SHP77 treated with DMSO at 0.1 percent for 48 hours (cell line): ENCODE measurements at regions not wholly inside any gene's neighbourhood (a gene's known extent, or its start where the extent isn't known, plus 50 kb on each side); places are given as distances from the start of the nearest gene placed in this dataset.
A peak's percentile ranks its signal among the peaks of the same experiment; 100 is the strongest.

ENCODE experiments used
- DNase-seq: peaks from one replicate; lab custom pipeline; 2025; lab: John Stamatoyannopoulos, UW

DNA sequence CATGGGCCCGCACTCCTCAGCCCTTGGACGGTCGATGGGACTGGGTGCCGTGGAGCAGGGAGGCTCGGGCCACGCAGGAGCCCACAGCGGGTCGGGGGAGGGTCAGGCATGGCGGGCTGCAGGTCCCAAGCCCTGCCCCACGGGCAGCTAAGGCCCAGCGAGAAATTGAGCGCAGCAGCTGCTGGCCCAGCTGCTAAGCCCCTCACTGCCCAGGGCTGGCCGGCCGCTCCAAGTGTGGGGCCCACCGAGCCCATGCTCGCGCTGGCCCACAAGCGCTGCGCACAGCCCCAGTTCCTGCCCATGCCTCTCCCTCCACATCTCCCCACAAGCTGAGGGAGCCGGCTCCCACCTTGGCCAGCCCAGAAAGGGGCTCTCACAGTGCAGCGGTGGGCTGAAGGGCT lies 259.4 kb downstream of the VGLL3 start:
- no peak for DNase-seq

DNA sequence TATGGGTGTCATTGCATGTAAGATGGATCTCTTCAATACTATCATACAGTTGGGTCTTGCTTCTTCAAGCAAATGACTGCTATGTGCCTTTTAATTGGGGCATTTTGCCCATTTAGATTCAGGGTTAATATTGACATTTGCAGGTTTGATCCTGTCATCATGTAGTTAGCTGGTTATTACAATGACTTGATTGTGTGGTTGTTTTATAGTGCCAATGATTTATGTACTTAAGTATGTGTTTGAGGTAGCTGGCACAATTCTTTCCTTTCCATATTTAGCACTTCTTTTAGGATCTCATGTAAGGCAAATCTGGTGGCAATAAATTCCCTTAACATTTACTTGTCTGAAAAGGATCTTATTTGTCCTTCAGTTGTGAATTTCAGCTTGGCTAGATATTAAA lies 267.5 kb downstream of the VGLL3 start:
- DNase-seq, result peak; percentile 6

DNA sequence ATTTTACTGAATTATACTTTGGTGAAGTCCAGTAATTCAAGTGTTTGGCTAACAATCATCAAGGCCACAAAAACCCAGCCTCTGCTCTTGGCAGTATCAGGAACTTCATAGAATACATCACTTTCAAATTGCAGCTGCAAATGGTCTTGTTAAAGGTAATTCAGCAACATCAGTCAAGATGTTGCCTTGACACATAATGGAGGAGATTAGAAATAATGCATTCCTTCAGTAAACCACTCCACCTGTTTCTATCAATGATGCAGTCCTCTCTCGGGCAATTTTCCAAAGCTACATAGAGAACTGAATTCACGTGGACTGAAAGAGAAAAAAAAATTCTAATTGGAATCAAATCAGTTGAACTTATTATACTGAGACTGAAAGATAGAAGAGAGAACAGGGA lies 279.3 kb downstream of the VGLL3 start:
- DNase-seq, result no peak

DNA sequence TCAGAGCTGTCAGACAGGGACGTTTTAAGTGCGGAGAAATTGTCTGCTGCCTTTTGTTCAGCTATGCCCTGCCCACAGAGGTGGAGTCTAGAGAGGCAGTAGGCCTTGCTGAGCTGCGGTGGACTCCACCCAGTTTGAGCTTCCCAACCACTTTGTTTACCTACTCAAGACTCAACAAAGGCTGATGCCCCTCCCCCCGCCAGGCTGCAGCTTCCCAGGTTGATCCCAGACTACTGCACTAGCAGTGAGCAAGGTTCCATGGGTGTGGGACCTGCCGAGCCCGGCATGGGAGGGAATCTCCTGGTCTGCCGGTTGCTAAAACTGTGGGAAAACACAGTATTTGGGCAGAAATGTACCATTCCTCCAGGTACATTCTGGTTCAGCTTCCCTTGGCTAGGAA lies 282.1 kb downstream of the VGLL3 start:
- DNase-seq, result no peak

DNA sequence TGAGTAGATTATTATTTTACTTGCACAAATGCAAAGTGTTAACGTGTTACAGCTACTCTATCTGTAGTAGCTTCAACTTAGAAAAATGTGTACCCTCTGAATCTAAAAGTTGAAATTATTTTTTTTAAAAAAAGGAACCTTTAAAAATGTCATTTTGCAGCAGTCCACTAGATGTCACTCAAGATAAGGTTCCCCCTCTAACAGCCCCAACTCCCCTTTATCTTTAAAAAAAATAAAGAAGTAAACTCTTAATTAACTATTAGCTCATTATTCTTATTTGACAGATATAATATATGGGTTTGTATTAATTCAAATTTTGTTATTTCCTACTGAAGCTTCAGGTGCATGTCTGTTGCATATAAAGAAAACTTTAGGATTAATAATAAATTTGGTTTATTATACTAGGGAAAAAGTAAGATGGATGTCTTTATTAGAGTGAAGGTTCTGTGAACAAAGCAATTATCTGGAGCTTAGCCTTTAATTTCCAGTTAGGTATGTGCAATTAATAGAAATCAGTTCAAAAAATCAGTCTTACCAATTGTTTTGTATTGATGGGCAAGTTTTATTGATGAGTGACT lies 288.5 kb downstream of the VGLL3 start:
- no peak for DNase-seq

DNA sequence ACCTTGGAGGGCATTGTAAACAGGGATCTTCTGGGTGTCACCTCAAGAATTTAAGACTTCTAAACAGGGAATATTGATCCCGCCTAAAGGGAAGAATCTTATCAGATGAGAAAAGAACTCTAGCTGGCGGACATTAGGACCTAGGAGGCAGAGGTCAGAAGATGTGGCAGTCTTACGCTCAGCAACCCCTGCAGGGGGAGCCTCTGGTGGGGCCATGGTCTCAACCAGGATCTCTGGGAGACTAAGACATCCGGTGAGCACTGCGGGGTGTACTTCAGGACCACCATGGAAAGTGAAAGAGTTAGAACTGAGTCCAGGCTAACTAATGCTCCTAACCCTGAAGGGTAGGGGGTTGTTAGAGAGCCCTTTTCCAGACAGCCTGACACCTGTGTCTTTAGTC lies 295.2 kb downstream of the VGLL3 start:
- no peak for DNase-seq

DNA sequence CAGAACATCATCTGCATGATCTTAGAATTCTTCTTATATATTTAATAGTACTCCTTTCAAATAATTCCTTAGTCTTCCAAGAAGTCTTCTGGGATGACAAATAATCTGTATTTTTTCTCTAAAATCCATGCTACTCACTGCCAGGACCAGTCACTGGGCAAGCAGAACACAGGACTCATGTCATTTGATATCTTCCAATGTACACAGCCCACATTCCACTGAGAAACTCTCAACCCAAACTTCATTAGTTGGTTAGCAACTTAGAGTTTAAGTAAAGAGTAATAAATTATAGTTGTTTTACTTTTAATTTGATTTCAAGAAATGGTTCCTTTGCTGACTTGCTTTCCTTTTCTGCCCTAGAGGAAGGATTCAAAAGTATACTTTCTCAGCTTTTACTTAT lies 317.0 kb downstream of the VGLL3 start:
- no peak for DNase-seq

DNA sequence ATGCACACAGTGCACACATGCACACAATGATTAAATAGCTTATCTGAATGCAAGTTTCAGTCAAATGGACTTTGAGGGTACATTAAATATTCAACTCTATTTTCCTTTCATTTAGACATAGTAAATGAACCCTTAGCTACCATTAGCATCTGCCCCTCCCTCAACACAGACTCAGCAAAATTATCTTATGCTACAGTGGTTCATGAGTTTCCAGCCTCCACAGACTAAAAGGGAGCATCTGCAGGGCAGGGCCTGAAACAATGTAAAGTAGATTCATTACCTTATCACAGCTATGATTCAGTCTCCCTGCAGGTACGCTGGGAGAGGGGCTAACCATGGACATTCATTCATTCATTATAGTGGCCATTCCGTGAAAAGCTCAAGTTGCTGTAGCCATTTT lies 329.1 kb downstream of the VGLL3 start:
- no peak for DNase-seq

DNA sequence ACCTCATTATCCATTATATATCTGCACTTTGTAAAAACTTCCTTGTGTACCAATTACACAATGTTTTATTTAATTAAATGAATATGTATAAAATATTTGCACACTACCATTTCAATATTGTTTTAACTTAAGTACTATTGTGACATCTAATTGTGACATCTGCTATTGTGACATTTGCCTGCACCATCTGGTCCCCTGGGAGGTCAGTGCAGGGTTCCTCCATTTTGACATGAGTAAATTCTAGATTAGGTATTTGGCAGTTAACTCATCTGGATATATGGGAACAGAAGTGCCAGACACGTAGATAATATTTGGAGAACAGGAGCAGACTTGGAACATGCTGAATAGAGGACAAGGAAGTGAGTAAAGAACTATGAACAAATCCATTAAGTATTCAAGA lies 332.1 kb downstream of the VGLL3 start:
- no peak for DNase-seq

DNA sequence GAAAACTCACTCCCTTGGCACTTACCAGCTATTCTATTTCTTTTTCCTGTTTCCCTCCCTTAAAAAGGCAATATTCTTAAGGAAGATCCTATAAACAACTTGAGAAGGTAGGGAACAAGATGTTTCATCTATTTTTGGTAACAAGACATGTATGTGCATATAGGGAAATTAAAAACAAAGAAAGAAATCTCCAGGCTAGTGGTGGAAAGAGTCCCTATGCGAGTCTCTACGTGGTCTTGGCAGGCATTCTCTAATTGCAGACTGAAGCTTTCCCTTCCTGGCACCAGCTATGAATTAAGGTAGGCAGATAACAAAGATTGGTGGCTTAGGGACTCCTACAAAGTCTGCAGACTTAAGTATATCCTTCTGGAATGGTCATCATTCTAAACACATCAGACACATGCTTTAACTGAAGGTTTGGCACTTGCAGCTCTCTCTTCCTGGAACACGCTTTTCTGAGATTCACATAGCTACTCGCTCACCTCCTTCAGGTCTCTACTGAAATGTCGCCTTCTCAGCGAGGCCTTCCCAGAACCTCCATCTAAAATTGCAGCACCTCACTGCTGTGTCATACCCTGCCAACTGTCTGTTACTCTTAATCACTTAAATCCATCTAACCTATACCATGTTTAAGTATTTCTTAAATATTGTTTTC lies 336.0 kb downstream of the VGLL3 start:
- no peak for DNase-seq

DNA sequence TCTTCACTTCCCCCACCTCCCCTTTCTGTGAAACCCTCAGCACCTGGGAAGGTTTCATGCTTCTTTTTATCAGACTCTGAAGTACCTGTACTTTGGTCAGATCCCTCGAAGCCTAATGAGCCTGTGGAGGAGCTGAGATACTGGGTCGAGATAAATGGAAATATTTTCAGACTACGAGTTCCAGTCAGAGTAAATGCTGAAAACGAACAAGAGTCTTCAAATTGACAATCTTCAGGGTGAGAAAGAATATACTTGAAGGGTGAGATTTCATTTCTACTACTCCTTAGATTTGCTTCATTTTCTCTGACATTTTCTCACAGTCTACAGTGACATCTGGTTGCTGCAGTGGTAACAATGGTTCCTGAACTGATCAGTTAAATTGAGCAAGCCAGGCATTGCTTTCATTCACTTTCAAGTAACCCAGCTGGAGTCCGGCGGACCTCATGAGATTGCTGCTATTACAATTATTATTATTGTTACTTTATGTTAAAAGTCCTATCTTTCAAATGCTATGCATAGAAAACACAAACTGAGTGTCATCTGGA lies 337.2 kb downstream of the VGLL3 start:
- DNase-seq, result no peak

DNA sequence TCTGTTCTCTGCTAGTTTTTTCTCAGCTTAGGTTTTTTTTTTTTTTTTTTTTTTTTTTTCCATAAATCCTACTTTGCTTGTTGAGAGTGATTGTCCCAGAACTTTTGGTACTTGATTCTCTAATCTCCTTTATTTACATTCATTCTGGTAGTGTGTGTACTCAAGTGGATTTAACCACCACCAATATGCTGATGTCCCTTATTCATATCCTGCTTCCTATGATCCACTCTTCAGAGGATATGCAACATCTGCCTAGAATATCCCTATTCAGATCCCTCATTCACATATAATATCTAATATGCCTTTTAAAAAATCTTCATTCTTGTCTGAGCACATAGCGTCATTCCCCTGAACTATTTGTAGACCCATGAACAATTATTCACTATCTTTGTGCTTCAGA lies 342.9 kb downstream of the VGLL3 start:
- DNase-seq, result no peak

DNA sequence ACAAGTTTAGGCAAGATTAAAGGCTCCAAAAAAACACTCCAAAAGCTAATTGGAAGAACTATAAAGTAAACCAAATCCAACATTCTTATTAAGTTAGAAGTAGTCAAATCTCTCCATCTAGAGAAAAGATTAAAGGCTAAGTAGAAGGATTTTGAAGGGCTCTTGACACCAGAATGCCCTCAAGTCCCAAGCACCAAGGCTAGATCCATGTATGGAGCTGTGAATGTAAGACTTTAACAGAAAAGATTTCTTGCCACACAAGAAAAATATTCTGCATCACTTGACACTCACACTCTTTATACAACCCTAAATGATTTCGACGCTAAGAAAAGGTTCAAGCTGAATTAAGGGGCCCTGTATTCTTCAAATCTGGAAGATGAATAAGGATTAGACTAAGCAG lies 345.2 kb downstream of the VGLL3 start:
- no peak for DNase-seq

DNA sequence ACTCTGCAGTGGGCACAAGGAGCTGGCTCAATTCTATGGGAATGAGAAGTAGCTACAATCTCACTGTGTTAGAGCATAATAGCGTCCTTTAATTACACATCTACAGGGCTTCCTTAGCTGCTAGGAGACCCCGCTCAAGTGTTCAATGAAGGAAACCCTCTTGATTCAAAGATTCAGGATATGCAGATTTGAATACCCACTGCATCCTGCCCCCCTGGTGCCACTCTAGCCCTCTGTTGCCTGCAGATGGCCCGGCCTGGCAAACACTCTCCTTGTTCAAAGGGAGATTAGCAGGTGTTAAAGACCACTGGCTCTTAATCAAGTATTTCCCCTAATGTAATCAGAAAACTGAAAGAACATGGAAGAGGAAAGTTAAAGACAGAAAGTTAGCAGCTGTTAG lies 356.6 kb downstream of the VGLL3 start:
- peak; percentile 7 for DNase-seq

DNA sequence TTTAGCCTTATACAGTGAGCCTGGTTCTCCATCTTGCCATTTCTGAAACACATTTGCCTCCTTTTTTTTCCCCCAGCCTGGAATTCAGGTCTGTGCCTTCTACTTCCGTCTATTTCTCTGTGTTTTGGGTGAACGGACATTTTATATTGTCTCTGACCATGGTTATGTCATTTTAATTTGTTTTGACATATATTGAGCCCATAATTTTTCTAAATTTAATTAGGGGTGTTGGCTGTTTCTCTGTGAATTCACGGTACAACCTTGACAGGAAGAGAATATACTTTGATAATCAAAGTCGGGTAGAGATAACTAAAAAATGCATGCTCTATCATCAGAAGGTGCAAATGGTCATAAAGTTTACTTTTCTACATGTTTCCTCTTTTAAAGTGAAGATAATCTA lies 361.4 kb downstream of the VGLL3 start:
- DNase-seq, result no peak

DNA sequence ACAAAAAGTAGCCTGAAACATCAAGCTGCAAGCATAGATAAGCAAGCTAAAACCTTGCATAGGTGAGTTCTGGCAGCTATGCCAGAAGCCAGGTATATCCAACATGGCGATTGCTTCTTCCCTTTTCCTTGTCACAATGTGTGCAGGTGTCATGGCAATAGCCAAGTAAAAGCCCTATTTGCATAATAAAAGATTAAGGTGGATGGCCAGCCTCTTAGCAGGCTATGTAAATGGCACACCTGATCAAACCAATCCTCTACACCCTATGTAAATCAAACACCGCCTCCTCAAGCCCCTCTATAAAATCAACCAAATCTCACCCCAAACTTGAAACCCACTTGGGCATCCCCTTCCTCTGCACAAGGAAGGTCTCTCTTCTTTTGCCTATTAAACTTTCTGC lies 366.8 kb downstream of the VGLL3 start:
- DNase-seq, result no peak

DNA sequence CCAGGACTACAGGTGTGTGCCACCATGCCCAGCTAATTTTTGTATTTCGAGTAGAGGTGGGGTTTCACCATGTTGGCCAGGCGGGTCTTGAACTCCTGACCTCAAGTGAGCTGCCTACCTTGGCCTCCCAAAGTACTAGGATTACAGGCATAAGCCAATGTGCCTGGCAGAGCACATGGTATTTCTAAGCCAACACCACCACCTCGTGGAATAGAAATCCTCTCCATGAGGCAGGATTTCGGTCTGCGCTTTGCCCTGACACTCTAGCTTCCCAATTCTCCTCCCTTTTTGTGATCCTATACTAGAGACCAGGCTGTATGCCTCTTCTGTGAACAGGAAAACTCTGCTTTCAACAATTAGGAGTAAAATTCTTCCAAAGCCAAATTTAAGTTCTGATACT lies 372.2 kb downstream of the VGLL3 start:
- peak; percentile 0 for DNase-seq

DNA sequence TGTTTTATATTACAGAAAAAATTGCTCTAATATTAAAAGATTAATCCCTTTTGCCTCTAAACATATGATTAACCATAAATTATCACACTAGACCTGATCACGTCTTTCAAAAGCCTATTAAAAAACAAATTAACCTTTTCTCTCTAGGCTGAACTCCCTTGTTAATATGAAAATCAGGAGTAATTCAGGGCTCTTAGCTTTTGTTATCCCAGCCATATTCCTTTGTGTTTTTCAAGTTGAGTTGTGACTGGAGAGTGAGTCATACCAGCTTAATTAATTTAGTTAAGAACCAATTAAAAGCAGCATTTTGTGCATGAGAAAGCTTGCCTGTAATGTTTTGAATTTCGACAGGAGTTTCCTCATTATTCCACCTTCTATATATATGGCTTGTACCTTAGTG lies 385.8 kb downstream of the VGLL3 start:
- DNase-seq, result no peak

DNA sequence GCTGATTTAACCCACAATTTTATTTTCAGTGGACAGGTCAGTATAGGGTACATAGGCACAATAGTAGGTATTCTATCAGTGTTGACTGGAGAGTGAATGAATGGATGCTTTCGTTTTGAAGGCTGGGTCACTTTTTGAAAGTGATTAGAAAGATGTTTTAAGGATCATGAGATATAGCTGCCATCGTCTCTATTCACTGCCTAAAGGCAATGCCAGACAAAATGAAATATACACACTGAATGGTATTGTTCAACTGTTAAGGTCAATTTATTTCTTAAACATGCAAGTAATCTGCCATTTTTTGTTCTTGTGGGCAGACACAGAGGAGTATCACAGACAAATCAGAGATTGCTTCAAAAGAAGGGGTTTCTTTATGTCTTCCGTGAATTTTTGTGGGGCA lies 395.3 kb downstream of the VGLL3 start:
- no peak for DNase-seq

DNA sequence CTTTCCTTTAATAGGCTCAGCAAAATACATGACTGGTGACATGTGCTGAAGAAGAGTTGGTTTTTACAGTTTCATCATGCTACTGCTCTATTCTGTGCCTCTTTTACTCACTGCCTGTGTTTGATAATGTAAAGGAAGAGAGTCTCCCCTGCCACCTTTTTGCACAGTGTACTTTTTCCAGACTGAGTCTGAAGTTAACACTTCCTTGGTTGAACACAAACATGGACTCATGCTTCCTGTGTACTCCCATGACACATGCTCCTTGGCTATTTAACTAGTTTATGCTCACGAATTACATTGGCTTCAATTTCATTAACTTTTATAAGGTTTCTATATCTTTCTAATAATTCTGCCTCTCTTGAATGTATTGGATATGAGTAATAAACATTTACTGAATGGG lies 396.1 kb downstream of the VGLL3 start:
- no peak for DNase-seq

DNA sequence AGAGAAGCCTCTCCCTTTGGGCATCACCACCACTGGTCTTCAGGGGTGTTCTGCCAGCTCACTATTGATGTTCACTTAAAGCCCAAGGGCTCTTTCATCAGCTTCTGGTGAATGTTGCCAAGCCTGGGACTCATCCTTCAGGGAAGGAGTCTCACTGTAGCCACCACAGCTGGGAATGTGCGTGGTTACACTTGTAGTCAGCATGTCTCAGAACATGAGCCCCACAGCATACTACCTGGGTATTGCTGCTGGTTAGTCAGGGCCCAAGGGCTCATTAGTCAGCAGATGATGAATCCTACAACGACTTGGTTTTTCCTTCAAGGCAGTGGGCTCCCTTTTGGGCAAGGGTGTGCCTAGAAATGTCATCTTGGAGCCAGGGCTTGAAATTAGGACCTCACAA lies 412.9 kb downstream of the VGLL3 start:
- no peak for DNase-seq

DNA sequence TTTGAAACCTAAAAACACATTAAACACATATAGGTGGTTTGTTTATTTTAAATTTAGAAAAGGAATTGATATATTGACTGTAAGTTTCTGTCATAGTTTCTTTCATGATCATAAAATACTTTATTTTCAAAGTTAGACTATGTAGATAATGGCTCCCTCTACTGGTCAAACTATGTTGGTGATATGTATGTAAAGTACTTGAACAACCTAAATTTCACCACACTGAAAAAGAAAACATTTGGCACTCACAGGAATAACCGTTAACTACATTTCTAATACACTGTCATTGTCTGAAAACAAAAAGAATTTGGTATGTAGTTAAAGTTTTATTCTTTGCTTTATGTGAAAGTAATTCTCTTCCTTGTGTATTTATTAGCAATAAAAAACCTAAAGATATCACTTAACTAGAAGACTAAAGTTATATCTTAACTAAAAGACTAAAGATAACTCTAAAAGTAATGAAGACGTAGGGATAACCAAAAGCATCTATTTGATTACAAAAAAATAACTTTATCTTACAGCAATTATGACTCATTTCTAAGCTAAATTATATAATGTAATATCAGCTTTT lies 427.5 kb downstream of the VGLL3 start:
- peak; percentile 41 for DNase-seq

DNA sequence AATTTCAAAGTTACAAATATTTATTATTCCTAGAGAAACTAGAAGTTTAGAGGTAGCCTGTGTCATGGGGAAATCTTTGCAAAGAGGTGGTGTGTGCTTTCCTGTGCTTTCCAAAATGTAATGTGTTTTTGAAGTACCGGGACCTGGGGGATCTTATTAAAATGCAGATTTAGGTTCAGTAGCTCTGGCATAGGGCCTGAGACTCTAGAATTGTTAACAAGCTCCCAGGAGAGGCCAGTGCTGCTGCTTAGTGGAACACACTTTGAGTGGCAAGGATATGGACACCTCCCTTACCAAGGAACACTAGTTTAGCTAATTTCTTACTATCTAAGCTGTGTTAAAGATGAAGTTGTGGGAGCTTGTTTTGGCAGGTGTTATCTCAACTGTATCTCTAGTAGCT lies 428.9 kb downstream of the VGLL3 start:
- DNase-seq, result no peak

DNA sequence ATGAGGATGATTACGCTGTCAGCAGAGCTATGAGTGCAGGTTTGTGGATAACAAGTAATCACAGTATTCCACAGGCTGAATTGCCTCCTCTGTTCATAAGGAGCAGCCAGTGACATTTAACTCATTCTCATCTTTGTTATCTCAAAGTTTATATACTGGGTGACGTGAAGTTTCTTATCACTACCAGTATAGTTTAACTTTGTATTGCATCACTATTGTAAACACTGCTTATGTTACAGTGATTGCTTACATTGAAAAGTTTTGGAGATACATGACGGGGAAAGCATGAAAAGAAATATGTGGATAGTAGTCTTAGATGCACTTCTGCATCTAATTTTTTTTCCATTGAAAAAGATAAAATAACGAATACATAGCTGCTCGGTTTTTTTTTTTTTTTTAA lies 429.7 kb downstream of the VGLL3 start:
- DNase-seq, result no peak
